ENCODE measurements at regions not wholly inside any gene's neighbourhood (a gene's known extent, or its start where the extent isn't known, plus 50 kb on each side); places are given as distances from the start of the nearest gene placed in this dataset.

GRCh38 chr2:219803294-219803693 is 175.9 kb downstream of the SLC4A3 start:
- H3K9ac ChIP-seq (ENCODE audit: insufficient read depth in 1 of 2, low read length in 2 of 2): no peak overlapping the region
- no peak for TF ChIP-seq CTCF (IDR thresholded peaks at IDR 0.05; ENCODE audit: control extremely low read depth, extremely low read depth)
- no peaks in the 10 kb centered on the region for H3K27me3 ChIP-seq (ENCODE audit: control insufficient read depth in 3 of 3, insufficient read depth in 3 of 3, low read length in 2 of 3)
- ATAC-seq (ENCODE audit: insufficient read depth, low FRiP score): no peak
- no peaks in the 10 kb centered on the region for H3K36me3 ChIP-seq (ENCODE audit: control insufficient read depth in 4 of 4, insufficient read depth in 4 of 4, low read length in 4 of 4)
- H3K27ac ChIP-seq (ENCODE audit: low read depth in 1 of 2, low read length in 1 of 2): no peak overlapping the region
- H3K4me1 ChIP-seq (ENCODE audit: control insufficient read depth in 5 of 5, insufficient read depth in 5 of 5, low read length in 5 of 5): no peaks in the 10 kb centered on the region
- DNase-seq: no peak
- no peak overlapping the region for H3K4me3 ChIP-seq
- WGBS, 2 donors: 67 to 88% methylated on average over 2 of the region's 2 CpGs
- H3K9me3 ChIP-seq (ENCODE audit: control insufficient read depth in 4 of 4, insufficient read depth in 3 of 4, low read length in 3 of 4): peaks cover 0 to 1% (median 0%) of the 10 kb centered on the region in 4 donors

- no peak for TF ChIP-seq CTCF (IDR thresholded peaks at IDR 0.05; ENCODE audit: control extremely low read depth, extremely low read depth)
- no peak for ATAC-seq (ENCODE audit: insufficient read depth, low FRiP score)
- no peak overlapping the region for H3K4me3 ChIP-seq
Observed at GRCh38 chr2:219810895-219811294, 183.5 kb downstream of the SLC4A3 start.

GRCh38 chr2:219812672-219813071 is 185.2 kb downstream of the SLC4A3 start:
- ATAC-seq (ENCODE audit: insufficient read depth, low FRiP score) (no peak), DNase-seq (no peak)
- Histone ChIP-seq H3K27ac (ENCODE audit: low read depth in 1 of 2, low read length in 1 of 2) (no peak overlapping the region), H3K4me1 (ENCODE audit: control insufficient read depth in 5 of 5, insufficient read depth in 5 of 5, low read length in 5 of 5) (no peaks in the 10 kb centered on the region), H3K9me3 (ENCODE audit: control insufficient read depth in 4 of 4, insufficient read depth in 3 of 4, low read length in 3 of 4) (peaks cover 0 to 8% (median 3%) of the 10 kb centered on the region in 4 donors), H3K36me3 (ENCODE audit: control insufficient read depth in 4 of 4, insufficient read depth in 4 of 4, low read length in 4 of 4) (no peaks in the 10 kb centered on the region), H3K27me3 (ENCODE audit: control insufficient read depth in 3 of 3, insufficient read depth in 3 of 3, low read length in 2 of 3) (no peaks in the 10 kb centered on the region), H3K4me3 (no peak overlapping the region), H3K9ac (ENCODE audit: insufficient read depth in 1 of 2, low read length in 2 of 2) (no peak overlapping the region)
- no peak for TF ChIP-seq CTCF (IDR thresholded peaks at IDR 0.05; ENCODE audit: control extremely low read depth, extremely low read depth)
- WGBS, 2 donors: 43 to 68% methylated on average over 2 of the region's 2 CpGs

More at GRCh38 chr2:219810895-219811294, 183.5 kb downstream of the SLC4A3 start:
- DNase-seq: no peak
- H3K27me3 ChIP-seq (ENCODE audit: control insufficient read depth in 3 of 3, insufficient read depth in 3 of 3, low read length in 2 of 3): no peaks in the 10 kb centered on the region
- no peaks in the 10 kb centered on the region for H3K4me1 ChIP-seq (ENCODE audit: control insufficient read depth in 5 of 5, insufficient read depth in 5 of 5, low read length in 5 of 5)
- H3K9ac ChIP-seq (ENCODE audit: insufficient read depth in 1 of 2, low read length in 2 of 2): no peak overlapping the region
- H3K36me3 ChIP-seq (ENCODE audit: control insufficient read depth in 4 of 4, insufficient read depth in 4 of 4, low read length in 4 of 4): no peaks in the 10 kb centered on the region
- peaks cover 0 to 8% (median 3%) of the 10 kb centered on the region in 4 donors for H3K9me3 ChIP-seq (ENCODE audit: control insufficient read depth in 4 of 4, insufficient read depth in 3 of 4, low read length in 3 of 4)
- no peak overlapping the region for H3K27ac ChIP-seq (ENCODE audit: low read depth in 1 of 2, low read length in 1 of 2)

GRCh38 chr2:219820767-219821166 is 193.3 kb downstream of the SLC4A3 start:
- 45 to 59% methylated on average over 4 of the region's 4 CpGs for WGBS, 2 donors
- no peak overlapping the region for H3K4me3 ChIP-seq
- peaks cover 0 to 6% (median 0%) of the 10 kb centered on the region in 4 donors for H3K9me3 ChIP-seq (ENCODE audit: control insufficient read depth in 4 of 4, insufficient read depth in 3 of 4, low read length in 3 of 4)
- ATAC-seq (ENCODE audit: insufficient read depth, low FRiP score) (no peak), DNase-seq (no peak)
- no peak overlapping the region for H3K27ac ChIP-seq (ENCODE audit: low read depth in 1 of 2, low read length in 1 of 2)
- H3K36me3 ChIP-seq (ENCODE audit: control insufficient read depth in 4 of 4, insufficient read depth in 4 of 4, low read length in 4 of 4): no peaks in the 10 kb centered on the region
- TF ChIP-seq CTCF (IDR thresholded peaks at IDR 0.05; ENCODE audit: control extremely low read depth, extremely low read depth): no peak
- H3K9ac ChIP-seq (ENCODE audit: insufficient read depth in 1 of 2, low read length in 2 of 2): no peak overlapping the region
- H3K27me3 ChIP-seq (ENCODE audit: control insufficient read depth in 3 of 3, insufficient read depth in 3 of 3, low read length in 2 of 3): no peaks in the 10 kb centered on the region
- no peaks in the 10 kb centered on the region for H3K4me1 ChIP-seq (ENCODE audit: control insufficient read depth in 5 of 5, insufficient read depth in 5 of 5, low read length in 5 of 5)

Measured in lung (tissue), 11 donors.